WTC11 (cell line): ENCODE measurements at regions not wholly inside any gene's neighbourhood (a gene's known extent, or its start where the extent isn't known, plus 50 kb on each side); places are given as distances from the start of the nearest gene placed in this dataset.

Experiments used
- CREM ChIP-seq: sonication (generic); formaldehyde crosslinking; IDR thresholded peaks from 2 replicates; pipeline ENCODE4 v1.8.1; 2022; ENCODE audit warnings: mild to moderate bottlenecking, missing genetic modification reagents, moderate library complexity
- CTCF ChIP-seq: fragments of 200-600 bp; IDR thresholded peaks from 2 replicates; pipeline ENCODE4 v1.8.0; 2022; ENCODE audit warnings: antibody characterized with exemption
- E2F4 ChIP-seq: sonication (generic); formaldehyde crosslinking; IDR thresholded peaks from 2 replicates; pipeline ENCODE4 v1.8.1; 2022; ENCODE audit warnings: low read depth, mild to moderate bottlenecking, moderate library complexity, missing genetic modification reagents, borderline replicate concordance
- TEAD4 ChIP-seq: sonication (generic); formaldehyde crosslinking; IDR thresholded peaks from 2 replicates; pipeline ENCODE4 v1.8.0; 2022; ENCODE audit warnings: mild to moderate bottlenecking, missing genetic modification reagents

DNA sequence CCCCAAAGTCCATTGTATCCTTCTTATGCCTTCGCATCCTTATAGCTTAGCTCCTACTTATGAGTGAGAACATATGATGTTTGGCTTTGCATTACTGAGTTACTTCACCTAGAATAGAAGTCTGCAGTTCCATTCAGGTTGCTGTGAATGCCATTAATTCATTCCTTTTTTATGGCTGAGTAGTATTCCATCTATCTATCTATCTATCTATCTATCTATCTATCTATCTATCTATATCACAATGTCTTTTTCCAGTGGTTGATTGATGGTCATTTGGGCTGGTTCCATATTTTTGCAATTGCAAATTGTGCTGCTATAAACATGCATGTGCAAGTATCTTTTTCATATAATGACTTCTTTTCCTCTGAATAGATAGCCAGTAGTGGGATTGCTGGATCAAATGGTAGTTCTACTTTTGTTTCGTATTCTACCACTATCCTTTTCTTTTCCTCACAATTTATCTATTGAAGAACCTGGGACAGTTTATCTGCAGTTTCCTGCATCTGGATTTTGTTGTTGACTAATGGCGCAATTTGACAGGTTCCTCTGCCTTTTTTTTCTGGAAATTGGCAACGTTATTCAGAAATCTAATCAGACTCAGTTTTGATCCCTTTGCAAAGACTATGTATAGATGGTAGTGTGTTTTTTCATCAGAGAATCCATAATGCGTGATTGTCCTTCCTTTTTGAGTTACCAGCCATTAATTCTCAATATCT, 287.2 kb downstream of the ARL4A start:
- TF ChIP-seq CREM (CRISPR knock-in tag): no peak
- no peak for TF ChIP-seq TEAD4
- no peak for TF ChIP-seq E2F4 (CRISPR knock-in tag)
- TF ChIP-seq CTCF: no peak
